Upper lobe of left lung (tissue), 4 donors: ENCODE measurements at regions not wholly inside any gene's neighbourhood (a gene's known extent, or its start where the extent isn't known, plus 50 kb on each side); places are given as distances from the start of the nearest gene placed in this dataset.

Experiments
- CTCF ChIP-seq, 6 experiments: fragments of 450-650 bp in 4 of 6; fragments of 200-600 bp in 2 of 6; sonication (generic) in 2 of 6; IDR thresholded peaks; one replicate each; pipeline ENCODE4 v1.5.1; 2016 to 2019; ENCODE audit warnings: antibody characterized with exemption in 6 of 6
- EP300 ChIP-seq, 4 donors: sonication (generic); formaldehyde crosslinking; IDR thresholded peaks; one replicate each; pipeline ENCODE4 v1.5.1; 2017; ENCODE audit warnings: antibody characterized with exemption in 4 of 4, control low read depth in 2 of 4
- POLR2A ChIP-seq, 4 donors: fragments of 450-650 bp; IDR thresholded peaks; one replicate each; pipeline ENCODE4 v1.5.1; 2016 to 2017; ENCODE audit warnings: antibody characterized with exemption in 4 of 4, mild to moderate bottlenecking in 2 of 4

- TF ChIP-seq CTCF (IDR thresholded peaks at IDR 0.05): no peak
- TF ChIP-seq POLR2A (IDR thresholded peaks at IDR 0.05): no peak
- TF ChIP-seq EP300 (IDR thresholded peaks at IDR 0.05): no peak
Measured at GRCh38 chr6:140830666-140831065, 1302.1 kb upstream of the GJE1 start.
